Endodermal cell (in vitro differentiated cells): ENCODE measurements at regions not wholly inside any gene's neighbourhood (a gene's known extent, or its start where the extent isn't known, plus 50 kb on each side); places are given as distances from the start of the nearest gene placed in this dataset.

ENCODE experiments used
- DNase-seq: peaks from one replicate; pipeline ENCODE4 v3.0.0-alpha.2; 2017
- H3K27ac ChIP-seq: 2 replicates; pipeline ENCODE4 v1.5.1; 2013; ENCODE audit warnings: mild to moderate bottlenecking, low read depth, low read length, moderate library complexity
- H3K27me3 ChIP-seq: 2 replicates; pipeline ENCODE4 v1.6.1; 2013; ENCODE audit warnings: mild to moderate bottlenecking, low read length, moderate library complexity; ENCODE audit not compliant: insufficient read depth, control insufficient read depth, poor library complexity, severe bottlenecking
- H3K36me3 ChIP-seq: 2 replicates; pipeline ENCODE4 v1.7.0; 2013; ENCODE audit warnings: mild to moderate bottlenecking, low read length, moderate library complexity; ENCODE audit not compliant: control insufficient read depth, insufficient read depth
- H3K4me1 ChIP-seq: one replicate; pipeline ENCODE4 v1.7.0; 2013; ENCODE audit warnings: low read length; ENCODE audit not compliant: control insufficient read depth, insufficient read depth
- H3K4me3 ChIP-seq: 2 replicates; pipeline ENCODE4 v1.5.1; 2013; ENCODE audit warnings: mild to moderate bottlenecking, low read length, moderate library complexity
- H3K9ac ChIP-seq: 2 replicates; pipeline ENCODE4 v1.6.1; 2013; ENCODE audit warnings: mild to moderate bottlenecking, low read length, moderate library complexity; ENCODE audit not compliant: poor library complexity, severe bottlenecking; ENCODE audit errors: extremely low read depth
- H3K9me3 ChIP-seq: 2 replicates; pipeline ENCODE4 v1.6.1; 2013; ENCODE audit warnings: mild to moderate bottlenecking, low read length, moderate library complexity; ENCODE audit not compliant: control insufficient read depth
- H3K27ac Mint-ChIP-seq: 2 replicates; pipeline ENCODE4 v1.8.0; 2020; ENCODE audit warnings: mixed read lengths
- H3K27me3 Mint-ChIP-seq: 2 replicates; pipeline ENCODE4 v1.8.0; 2021; ENCODE audit warnings: mild to moderate bottlenecking, mixed read lengths; ENCODE audit not compliant: insufficient read depth
- H3K36me3 Mint-ChIP-seq: 2 replicates; pipeline ENCODE4 v1.8.0; 2020; ENCODE audit warnings: low read depth, mixed read lengths
- H3K4me1 Mint-ChIP-seq: 2 replicates; pipeline ENCODE4 v1.8.0; 2020; ENCODE audit warnings: mixed read lengths
- H3K4me3 Mint-ChIP-seq: 2 replicates; pipeline ENCODE4 v1.8.0; 2020; ENCODE audit warnings: mild to moderate bottlenecking, moderate library complexity, mixed read lengths
- H3K9me3 Mint-ChIP-seq: 2 replicates; pipeline ENCODE4 v1.8.0; 2020; ENCODE audit warnings: mild to moderate bottlenecking, mixed read lengths
- CTCF ChIP-seq: fragments of 200-600 bp; sonication (generic); conservative IDR thresholded peaks from 2 replicates; pipeline ENCODE4 v1.5.0; 2021; ENCODE audit warnings: antibody characterized with exemption, mild to moderate bottlenecking
- WGBS, 2 experiments: methylation state at CpG; one replicate each; pipeline versions ENCODE4 v1.1.5 to v1.1.7; 2013; ENCODE audit warnings: missing lambda C conversion rate in 2 of 2, mixed read lengths in 1 of 2; ENCODE audit not compliant: insufficient coverage in 1 of 2, insufficient read length in 1 of 2; 5-methylcytosine and 5-hydroxymethylcytosine counted together

GRCh38 chr4:187663076-187663475 lies 332.5 kb upstream of the ZFP42 start:
- Histone ChIP-seq H3K4me1 (peaks cover 2% of the 10 kb centered on the region), H3K9me3 (no peaks in the 10 kb centered on the region), H3K4me3 (no peak overlapping the region), H3K9ac (no peak overlapping the region), H3K27ac (no peak overlapping the region), H3K27me3 (no peaks in the 10 kb centered on the region), H3K36me3 (no peaks in the 10 kb centered on the region)
- Mint-ChIP-seq H3K4me3 (no peak overlapping the region), H3K9me3 (peaks cover 7% of the 10 kb centered on the region), H3K27ac (no peak overlapping the region), H3K27me3 (no peaks in the 10 kb centered on the region), H3K36me3 (no peaks in the 10 kb centered on the region), H3K4me1 (peaks cover 14% of the 10 kb centered on the region)
- DNase-seq: no peak
- no peak for TF ChIP-seq CTCF
- 87 to 91% methylated on average over 4 of the region's 4 CpGs for WGBS, 2 experiments

- 94% methylated on average over 2 to 5 of the region's 5 CpGs for WGBS, 2 experiments
- Mint-ChIP-seq H3K4me3 (no peak overlapping the region), H3K27me3 (no peaks in the 10 kb centered on the region), H3K36me3 (no peaks in the 10 kb centered on the region), H3K9me3 (peaks cover 5% of the 10 kb centered on the region), H3K27ac (no peak overlapping the region), H3K4me1 (peaks cover 14% of the 10 kb centered on the region)
- Histone ChIP-seq H3K27ac (no peak overlapping the region), H3K4me1 (peaks cover 2% of the 10 kb centered on the region), H3K36me3 (no peaks in the 10 kb centered on the region), H3K9me3 (no peaks in the 10 kb centered on the region), H3K9ac (no peak overlapping the region), H3K27me3 (no peaks in the 10 kb centered on the region), H3K4me3 (no peak overlapping the region)
- no peak for TF ChIP-seq CTCF
- no peak for DNase-seq
Measured at GRCh38 chr4:187664011-187664410, 331.6 kb upstream of the ZFP42 start.

GRCh38 chr4:187665086-187665485 lies 330.5 kb upstream of the ZFP42 start:
- Mint-ChIP-seq H3K4me1 (peaks cover 14% of the 10 kb centered on the region), H3K36me3 (no peaks in the 10 kb centered on the region), H3K27ac (no peak overlapping the region), H3K27me3 (no peaks in the 10 kb centered on the region), H3K9me3 (peaks cover 5% of the 10 kb centered on the region), H3K4me3 (no peak overlapping the region)
- Histone ChIP-seq H3K27me3 (no peaks in the 10 kb centered on the region), H3K36me3 (no peaks in the 10 kb centered on the region), H3K27ac (no peak overlapping the region), H3K4me3 (no peak overlapping the region), H3K9ac (no peak overlapping the region), H3K9me3 (no peaks in the 10 kb centered on the region), H3K4me1 (peaks cover 2% of the 10 kb centered on the region)
- no peak for TF ChIP-seq CTCF
- no peak for DNase-seq
- WGBS, 2 experiments: 83 to 90% methylated on average over 1 of the region's 1 CpG
